ENCODE measurements at regions not wholly inside any gene's neighbourhood (a gene's known extent, or its start where the extent isn't known, plus 50 kb on each side); places are given as distances from the start of the nearest gene placed in this dataset.

DNA sequence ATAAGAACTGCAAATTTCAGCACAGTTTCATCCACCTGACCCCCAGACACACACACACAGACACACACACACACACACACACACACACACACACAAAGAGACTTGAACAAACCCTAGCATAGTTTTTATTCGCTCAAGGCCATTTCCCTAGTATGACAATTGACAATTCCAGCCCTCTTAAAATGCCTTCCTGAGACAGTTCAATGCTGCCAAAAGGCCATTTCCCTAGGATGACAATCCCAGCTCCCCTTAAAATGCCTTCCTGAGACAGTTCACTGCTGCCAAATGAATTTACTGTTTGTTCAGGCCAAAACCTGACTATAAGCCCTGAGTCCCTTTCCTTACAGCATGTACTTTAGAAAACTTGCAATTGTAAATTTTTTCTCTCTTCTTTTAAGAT lies 259.5 kb upstream of the SLC7A11 start:
- ATAC-seq = no peak
- Histone ChIP-seq H3K9ac (ENCODE audit: low read length) (no peak overlapping the region), H3K27ac (ENCODE audit: low read length) (no peak overlapping the region), H3F3A (ENCODE audit: low read length, unreplicated experiment) (no peaks in the 10 kb centered on the region), H3K36me3 (ENCODE audit: low read depth, low read length) (no peaks in the 10 kb centered on the region), H3K9me2 (replicated peaks; ENCODE audit: low read length) (no peaks in the 10 kb centered on the region), H2AFZ (ENCODE audit: low read length) (no peak overlapping the region), H3K4me2 (ENCODE audit: low read length) (no peak overlapping the region), H3K4me3 (ENCODE audit: low read length) (no peak overlapping the region), H3K79me2 (ENCODE audit: low read length) (no peaks in the 10 kb centered on the region), H3K9me3 (ENCODE audit: low read length) (no peaks in the 10 kb centered on the region), H3K4me1 (ENCODE audit: insufficient read depth, low read length) (no peaks in the 10 kb centered on the region), H4K20me1 (ENCODE audit: low read length) (no peaks in the 10 kb centered on the region), H3K27me3 (ENCODE audit: low read length) (no peaks in the 10 kb centered on the region)
- no TSS peak for BruUV-seq (replicated peaks)
- TF ChIP-seq, protein P1, sequence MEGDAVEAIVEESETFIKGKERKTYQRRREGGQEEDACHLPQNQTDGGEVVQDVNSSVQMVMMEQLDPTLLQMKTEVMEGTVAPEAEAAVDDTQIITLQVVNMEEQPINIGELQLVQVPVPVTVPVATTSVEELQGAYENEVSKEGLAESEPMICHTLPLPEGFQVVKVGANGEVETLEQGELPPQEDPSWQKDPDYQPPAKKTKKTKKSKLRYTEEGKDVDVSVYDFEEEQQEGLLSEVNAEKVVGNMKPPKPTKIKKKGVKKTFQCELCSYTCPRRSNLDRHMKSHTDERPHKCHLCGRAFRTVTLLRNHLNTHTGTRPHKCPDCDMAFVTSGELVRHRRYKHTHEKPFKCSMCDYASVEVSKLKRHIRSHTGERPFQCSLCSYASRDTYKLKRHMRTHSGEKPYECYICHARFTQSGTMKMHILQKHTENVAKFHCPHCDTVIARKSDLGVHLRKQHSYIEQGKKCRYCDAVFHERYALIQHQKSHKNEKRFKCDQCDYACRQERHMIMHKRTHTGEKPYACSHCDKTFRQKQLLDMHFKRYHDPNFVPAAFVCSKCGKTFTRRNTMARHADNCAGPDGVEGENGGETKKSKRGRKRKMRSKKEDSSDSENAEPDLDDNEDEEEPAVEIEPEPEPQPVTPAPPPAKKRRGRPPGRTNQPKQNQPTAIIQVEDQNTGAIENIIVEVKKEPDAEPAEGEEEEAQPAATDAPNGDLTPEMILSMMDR (conservative IDR thresholded peaks at IDR 0.05; ENCODE audit: low read depth, low read length) = no peak
- TF ChIP-seq EZH2 (IDR thresholded peaks at IDR 0.05; ENCODE audit: low read length, unreplicated experiment) (no peak), EZH2phosphoT487 (IDR thresholded peaks at IDR 0.05; ENCODE audit: borderline replicate concordance, low read length) (no peak)
- POLR2A ChIA-PET (ENCODE audit: unreplicated experiment) = no interaction called here
- CTCF ChIA-PET = no interaction called here
- intact Hi-C loops (cut with micrococcal nuclease) = no loop called here
- no peak for DNase-seq

DNA sequence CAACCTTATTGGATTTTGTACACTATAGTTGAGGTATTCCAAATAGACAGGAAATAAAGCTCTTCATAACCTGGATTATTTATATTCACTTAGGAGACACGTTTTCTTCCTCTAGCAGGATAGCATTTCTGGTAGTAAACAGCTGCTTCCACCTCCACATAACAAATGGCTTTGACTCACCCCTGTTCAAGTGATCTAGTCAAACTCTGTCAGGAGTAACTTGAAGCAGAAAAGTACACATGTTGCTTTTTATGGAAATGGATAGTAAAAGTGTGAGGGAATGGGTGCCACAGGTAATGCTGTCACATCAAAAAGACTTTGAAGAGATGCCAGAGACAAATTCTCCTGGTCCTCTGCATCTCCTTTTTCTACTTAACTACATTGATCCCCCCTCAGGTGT lies 258.7 kb upstream of the SLC7A11 start:
- Histone ChIP-seq H3K36me3 (ENCODE audit: low read depth, low read length) (no peaks in the 10 kb centered on the region), H3K4me2 (ENCODE audit: low read length) (no peak overlapping the region), H3K27me3 (ENCODE audit: low read length) (no peaks in the 10 kb centered on the region), H3K27ac (ENCODE audit: low read length) (no peak overlapping the region), H3K79me2 (ENCODE audit: low read length) (no peaks in the 10 kb centered on the region), H4K20me1 (ENCODE audit: low read length) (no peaks in the 10 kb centered on the region), H2AFZ (ENCODE audit: low read length) (no peak overlapping the region), H3K9me2 (replicated peaks; ENCODE audit: low read length) (no peaks in the 10 kb centered on the region), H3K9me3 (ENCODE audit: low read length) (no peaks in the 10 kb centered on the region), H3F3A (ENCODE audit: low read length, unreplicated experiment) (no peaks in the 10 kb centered on the region), H3K4me3 (ENCODE audit: low read length) (no peak overlapping the region), H3K4me1 (ENCODE audit: insufficient read depth, low read length) (no peaks in the 10 kb centered on the region), H3K9ac (ENCODE audit: low read length) (no peak overlapping the region)
- intact Hi-C loops (cut with micrococcal nuclease) = no loop called here
- ChIA-PET CTCF (no interaction called here), POLR2A (ENCODE audit: unreplicated experiment) (no interaction called here)
- TF ChIP-seq EZH2phosphoT487 (IDR thresholded peaks at IDR 0.05; ENCODE audit: borderline replicate concordance, low read length) (no peak), EZH2 (IDR thresholded peaks at IDR 0.05; ENCODE audit: low read length, unreplicated experiment) (no peak)
- TF ChIP-seq, protein P1 (conservative IDR thresholded peaks at IDR 0.05; ENCODE audit: low read depth, low read length) = no peak
- BruUV-seq (replicated peaks) = no TSS peak
- DNase-seq (no peak), ATAC-seq (no peak)

GRCh38 chr4:138499627-138500026 lies 257.5 kb upstream of the SLC7A11 start:
- Histone ChIP-seq H3K9me3 (ENCODE audit: low read length) (no peaks in the 10 kb centered on the region), H4K20me1 (ENCODE audit: low read length) (no peaks in the 10 kb centered on the region), H3K4me1 (ENCODE audit: insufficient read depth, low read length) (no peaks in the 10 kb centered on the region), H3K27ac (ENCODE audit: low read length) (no peak overlapping the region), H2AFZ (ENCODE audit: low read length) (no peak overlapping the region), H3K9me2 (replicated peaks; ENCODE audit: low read length) (no peaks in the 10 kb centered on the region), H3K79me2 (ENCODE audit: low read length) (no peaks in the 10 kb centered on the region), H3K36me3 (ENCODE audit: low read depth, low read length) (no peaks in the 10 kb centered on the region), H3K4me2 (ENCODE audit: low read length) (no peak overlapping the region), H3K9ac (ENCODE audit: low read length) (no peak overlapping the region), H3K27me3 (ENCODE audit: low read length) (no peaks in the 10 kb centered on the region), H3F3A (ENCODE audit: low read length, unreplicated experiment) (no peaks in the 10 kb centered on the region), H3K4me3 (ENCODE audit: low read length) (no peak overlapping the region)
- TF ChIP-seq, protein P1 (conservative IDR thresholded peaks at IDR 0.05; ENCODE audit: low read depth, low read length) = no peak
- TF ChIP-seq EZH2phosphoT487 (IDR thresholded peaks at IDR 0.05; ENCODE audit: borderline replicate concordance, low read length) = no peak
- no peak for TF ChIP-seq EZH2 (IDR thresholded peaks at IDR 0.05; ENCODE audit: low read length, unreplicated experiment)
- DNase-seq = no peak
- POLR2A ChIA-PET (ENCODE audit: unreplicated experiment) = no interaction called here
- no peak for ATAC-seq
- CTCF ChIA-PET = no interaction called here
- intact Hi-C loops (cut with micrococcal nuclease) = no loop called here
- no TSS peak for BruUV-seq (replicated peaks)

All from PC-3 (cell line).